ENCODE measurements at regions not wholly inside any gene's neighbourhood (a gene's known extent, or its start where the extent isn't known, plus 50 kb on each side); places are given as distances from the start of the nearest gene placed in this dataset.

- TF ChIP-seq CTCF (IDR thresholded peaks at IDR 0.05) = no peak
- no peak for TF ChIP-seq POLR2A (IDR thresholded peaks at IDR 0.05)
- no peak for TF ChIP-seq POLR2AphosphoS5 (IDR thresholded peaks at IDR 0.05)
Measured at GRCh38 chr3:31048143-31048542, 153.7 kb upstream of the GADL1 start.

All from prostate gland (tissue), 2 donors.